ENCODE measurements at regions not wholly inside any gene's neighbourhood (a gene's known extent, or its start where the extent isn't known, plus 50 kb on each side); places are given as distances from the start of the nearest gene placed in this dataset.
"Not testable (repeated sequence)": the region's sequence is repeated elsewhere in the genome, so short reads cannot be mapped to it uniquely, and the experiment has no call there.

DNA sequence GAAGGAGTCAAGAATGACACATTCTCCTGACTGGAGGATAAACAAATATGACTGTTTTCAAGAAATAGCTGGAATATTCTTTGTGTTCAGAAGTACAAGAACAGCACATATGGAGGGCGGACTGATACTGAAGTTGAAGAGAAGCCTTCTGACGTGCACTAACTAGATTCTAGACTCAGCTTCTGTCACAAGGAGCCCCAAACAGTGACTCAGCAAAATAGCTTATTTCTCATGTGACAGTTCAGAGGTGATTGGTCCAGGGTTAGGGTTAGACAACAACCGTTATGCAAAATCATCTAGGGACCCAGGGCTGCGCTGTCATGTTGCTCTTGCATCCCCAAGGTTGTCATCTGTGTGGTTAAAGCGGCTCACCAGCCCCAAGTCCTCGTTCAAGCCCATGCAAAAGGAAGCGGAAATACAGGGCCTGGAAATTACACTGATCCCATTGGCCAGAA, 76.6 kb downstream of the LAT start:
- not testable (repeated sequence) for TF ChIP-seq POLR2A (IDR thresholded peaks at IDR 0.05)
- TF ChIP-seq, protein P1, sequence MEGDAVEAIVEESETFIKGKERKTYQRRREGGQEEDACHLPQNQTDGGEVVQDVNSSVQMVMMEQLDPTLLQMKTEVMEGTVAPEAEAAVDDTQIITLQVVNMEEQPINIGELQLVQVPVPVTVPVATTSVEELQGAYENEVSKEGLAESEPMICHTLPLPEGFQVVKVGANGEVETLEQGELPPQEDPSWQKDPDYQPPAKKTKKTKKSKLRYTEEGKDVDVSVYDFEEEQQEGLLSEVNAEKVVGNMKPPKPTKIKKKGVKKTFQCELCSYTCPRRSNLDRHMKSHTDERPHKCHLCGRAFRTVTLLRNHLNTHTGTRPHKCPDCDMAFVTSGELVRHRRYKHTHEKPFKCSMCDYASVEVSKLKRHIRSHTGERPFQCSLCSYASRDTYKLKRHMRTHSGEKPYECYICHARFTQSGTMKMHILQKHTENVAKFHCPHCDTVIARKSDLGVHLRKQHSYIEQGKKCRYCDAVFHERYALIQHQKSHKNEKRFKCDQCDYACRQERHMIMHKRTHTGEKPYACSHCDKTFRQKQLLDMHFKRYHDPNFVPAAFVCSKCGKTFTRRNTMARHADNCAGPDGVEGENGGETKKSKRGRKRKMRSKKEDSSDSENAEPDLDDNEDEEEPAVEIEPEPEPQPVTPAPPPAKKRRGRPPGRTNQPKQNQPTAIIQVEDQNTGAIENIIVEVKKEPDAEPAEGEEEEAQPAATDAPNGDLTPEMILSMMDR (IDR thresholded peaks at IDR 0.05): not testable (repeated sequence)
